ENCODE measurements at regions not wholly inside any gene's neighbourhood (a gene's known extent, or its start where the extent isn't known, plus 50 kb on each side); places are given as distances from the start of the nearest gene placed in this dataset.
"Not testable (repeated sequence)": the region's sequence is repeated elsewhere in the genome, so short reads cannot be mapped to it uniquely, and the experiment has no call there.

GRCh38 chr6:149239573-149240209 is 77.8 kb upstream of the TAB2 start:
- DNase-seq (ENCODE audit: low read depth): no peak

DNA sequence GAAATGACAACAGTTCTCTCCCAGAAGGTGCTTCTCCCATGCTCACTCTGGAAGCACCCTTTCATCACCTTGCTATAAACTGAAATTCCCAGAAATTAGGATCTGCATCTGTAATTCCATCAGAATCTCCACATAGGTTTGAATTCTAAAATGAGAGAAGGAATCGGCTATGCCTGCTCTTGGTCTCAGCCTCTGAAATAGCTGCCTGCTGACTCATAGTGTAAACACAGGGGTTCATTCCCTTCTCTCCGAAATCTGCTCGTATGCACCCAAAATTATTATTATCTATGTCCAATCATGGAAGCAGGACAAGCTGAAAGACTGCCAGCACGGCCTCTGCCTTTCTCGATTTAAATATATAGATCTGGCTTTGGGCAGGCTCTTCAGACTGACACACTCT is 74.6 kb upstream of the TAB2 start:
- DNase-seq (ENCODE audit: low read depth): no peak

- DNase-seq (ENCODE audit: low read depth): no peak
Observed at GRCh38 chr6:149244105-149244504, 73.4 kb upstream of the TAB2 start.

GRCh38 chr6:149246691-149247384 is 70.7 kb upstream of the TAB2 start:
- no peak for DNase-seq (ENCODE audit: low read depth)

DNA sequence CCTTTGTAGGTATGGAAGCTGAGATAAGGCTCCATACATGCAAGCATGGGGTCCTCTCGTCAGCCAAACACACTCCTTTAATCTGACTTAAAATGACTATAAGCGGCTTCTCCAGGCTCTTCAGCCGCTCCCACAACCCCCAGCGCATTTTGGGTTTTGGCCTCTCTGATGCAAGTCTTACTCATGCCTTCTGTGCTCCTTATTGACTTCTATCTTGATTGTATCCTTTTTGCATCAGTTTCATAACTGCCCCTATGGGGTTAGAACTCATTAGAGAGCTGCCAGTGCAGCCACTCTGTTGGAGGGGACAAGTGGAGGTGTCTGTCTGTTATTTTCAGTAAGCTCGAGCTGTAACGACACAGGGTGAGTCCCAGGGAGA is 70.1 kb upstream of the TAB2 start:
- DNase-seq (ENCODE audit: low read depth): no peak

GRCh38 chr6:149248263-149248662 is 69.2 kb upstream of the TAB2 start:
- not testable (repeated sequence) for DNase-seq (ENCODE audit: low read depth)

DNA sequence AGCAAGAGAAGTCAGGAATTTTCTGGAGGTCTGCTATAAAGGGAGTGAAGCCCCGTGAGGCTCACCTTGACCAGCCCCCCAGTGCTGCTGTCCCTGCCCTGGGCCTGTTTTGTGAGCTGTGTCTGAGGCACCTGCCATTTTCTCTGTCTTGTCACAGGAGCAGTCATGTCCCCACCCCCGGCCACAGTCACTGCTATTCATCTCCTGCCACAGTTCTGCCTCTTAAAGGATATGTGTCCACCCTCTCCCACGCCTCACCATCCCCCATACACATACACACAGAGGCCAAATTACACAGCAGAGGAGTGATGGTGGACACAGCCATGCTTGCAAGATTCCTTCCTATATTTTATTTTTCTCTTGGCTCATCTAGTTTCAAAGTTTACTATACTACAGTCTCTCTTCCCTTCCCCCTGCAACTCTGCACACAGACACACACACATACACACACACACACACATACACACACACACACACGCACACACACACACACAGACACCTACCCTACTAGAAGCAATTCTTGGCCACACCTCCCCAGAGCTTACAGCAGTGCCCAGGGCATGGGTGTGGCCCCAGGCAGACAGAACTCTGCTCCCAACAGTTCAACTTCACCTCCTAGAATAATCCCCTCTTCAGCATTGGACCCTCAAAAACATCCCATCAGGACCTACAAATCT is 68.7 kb upstream of the TAB2 start:
- no peak for DNase-seq (ENCODE audit: low read depth)

DNA sequence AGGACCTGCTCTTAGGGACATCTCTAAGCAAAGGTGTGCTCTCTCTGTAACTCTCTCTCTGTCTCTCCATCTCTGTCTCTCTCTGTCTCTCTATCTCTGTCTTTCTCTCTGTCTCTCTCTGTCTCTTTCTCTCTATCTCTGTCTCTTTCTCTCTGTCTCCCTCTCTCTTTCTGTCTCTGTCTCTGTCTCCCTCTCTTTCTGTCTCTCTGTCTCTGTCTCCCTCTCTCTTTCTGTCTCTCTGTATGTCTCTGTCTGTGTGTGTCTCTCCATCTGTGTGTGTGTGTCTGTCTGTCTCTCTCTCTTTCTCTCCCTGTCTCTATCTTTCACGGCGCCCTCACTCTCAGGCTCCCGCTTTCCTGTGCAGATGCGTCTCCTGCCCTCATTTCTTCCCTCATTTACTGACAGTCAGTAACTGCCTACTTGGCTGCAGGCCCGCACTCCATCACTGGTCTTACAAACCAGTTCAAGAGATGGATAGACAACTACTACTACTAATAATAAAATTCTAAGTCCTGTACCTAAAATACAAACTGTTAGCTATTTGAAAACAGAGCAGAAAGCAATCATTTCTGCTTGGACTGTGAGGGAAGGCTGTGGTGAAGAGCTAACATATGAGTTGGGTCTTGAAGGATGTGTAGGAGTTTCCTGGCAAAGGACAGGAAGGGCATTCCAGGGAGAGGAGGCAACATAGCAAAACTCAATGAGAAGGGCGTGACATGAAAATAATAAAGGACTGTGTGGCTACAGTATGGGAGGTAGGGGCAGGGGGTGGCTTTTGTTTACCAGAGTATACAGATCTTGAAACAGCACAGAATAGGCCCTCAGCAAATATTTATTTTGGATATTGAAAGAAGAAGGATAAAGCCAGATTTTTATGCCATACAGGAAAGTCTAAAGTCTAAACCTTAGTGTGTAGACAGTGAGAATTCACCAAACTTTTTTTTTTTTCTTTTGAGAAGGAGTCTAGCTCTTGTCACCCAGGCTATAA is 67.8 kb upstream of the TAB2 start:
- no peak for DNase-seq (ENCODE audit: low read depth)

DNA sequence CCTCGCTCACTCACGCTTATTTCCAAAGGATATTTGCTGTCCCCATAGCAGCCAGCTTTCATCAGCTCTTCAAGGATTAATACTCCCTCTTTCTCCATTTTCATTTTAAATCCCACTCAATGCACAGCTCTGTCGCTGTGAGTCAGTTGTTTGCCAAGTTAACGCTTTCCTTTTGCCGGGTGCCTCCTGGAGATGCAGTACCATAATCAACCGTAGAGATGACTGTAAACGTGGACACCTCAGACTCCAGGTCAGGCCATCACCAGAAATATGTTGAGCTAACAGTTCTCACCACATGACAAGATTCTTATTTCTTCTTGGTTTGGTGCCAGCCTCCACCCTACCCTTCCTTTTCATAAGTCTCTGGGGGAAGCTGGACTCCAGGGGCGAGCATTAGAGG is 66.6 kb upstream of the TAB2 start:
- no peak for DNase-seq (ENCODE audit: low read depth)

DNA sequence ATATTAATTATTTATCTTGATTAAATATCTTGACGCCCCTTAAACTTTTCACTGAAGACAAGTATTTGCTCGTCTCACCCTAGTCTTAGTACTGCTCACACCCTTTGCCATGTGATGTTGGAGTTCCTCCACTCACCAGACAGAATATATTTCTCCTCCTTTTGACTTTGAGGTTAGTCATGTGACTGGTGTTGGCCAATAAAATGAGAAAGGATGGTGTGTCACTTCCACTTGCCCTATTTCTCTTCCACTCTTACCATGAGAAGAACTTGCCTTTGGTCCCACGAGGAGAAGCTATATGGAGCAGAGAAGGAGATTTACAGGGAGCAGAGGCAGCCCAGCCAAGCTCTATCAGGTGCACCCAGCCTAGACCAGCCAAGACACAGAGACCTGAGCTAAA is 64.9 kb upstream of the TAB2 start:
- no peak for DNase-seq (ENCODE audit: low read depth)

GRCh38 chr6:149254253-149254652 is 63.3 kb upstream of the TAB2 start:
- DNase-seq (ENCODE audit: low read depth): no peak

DNA sequence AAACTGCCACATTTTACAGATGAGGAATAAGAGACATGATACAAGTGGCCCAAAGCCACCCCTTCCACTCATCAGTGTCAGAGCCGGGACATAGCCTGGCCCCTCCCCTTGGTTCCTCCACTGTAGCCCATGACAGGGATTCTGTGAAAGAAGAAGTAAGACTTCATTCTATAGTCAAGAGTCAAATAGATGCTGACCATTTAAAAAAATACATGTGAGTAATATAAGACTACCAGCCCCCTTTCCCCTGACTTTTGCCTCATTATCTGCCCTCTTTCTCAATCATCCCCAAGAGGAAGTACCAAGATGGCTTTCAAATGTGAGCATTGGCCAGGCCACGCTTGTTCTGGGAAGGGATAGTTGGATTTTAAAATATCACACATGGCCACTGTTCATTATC is 57.8 kb upstream of the TAB2 start:
- no peak for DNase-seq (ENCODE audit: low read depth)

DNA sequence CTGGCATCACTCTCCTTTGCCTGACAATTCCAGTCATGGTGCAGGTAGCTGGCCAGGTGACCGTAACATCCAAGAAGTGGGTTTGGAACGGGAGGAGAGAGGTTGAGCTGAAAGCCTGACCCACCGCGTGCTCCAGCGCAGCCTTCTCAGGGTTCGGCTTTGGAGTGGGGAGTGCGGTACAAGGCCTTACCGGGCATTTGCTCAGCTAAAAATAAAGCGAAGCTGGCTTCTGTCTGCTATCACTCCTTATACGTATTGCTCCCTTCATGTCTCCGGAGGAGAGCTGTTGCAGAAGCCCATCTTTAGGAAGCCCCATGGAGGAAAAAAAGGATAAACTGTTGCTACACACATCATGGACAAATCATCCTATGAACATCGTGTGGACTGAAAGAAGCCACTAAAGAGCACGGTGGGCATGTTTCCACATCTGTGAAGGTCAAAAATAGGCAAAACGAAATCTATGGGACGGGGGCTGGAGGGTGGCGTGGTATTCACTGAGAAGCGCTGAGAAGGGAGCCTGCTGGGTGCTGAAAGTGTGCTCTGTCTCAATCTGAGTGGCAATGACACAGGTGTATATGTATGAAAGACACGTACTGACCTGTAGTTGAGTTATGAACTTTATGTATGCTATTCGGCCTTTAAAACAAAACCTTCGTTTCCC is 57.2 kb upstream of the TAB2 start:
- DNase-seq (ENCODE audit: low read depth): no peak

DNA sequence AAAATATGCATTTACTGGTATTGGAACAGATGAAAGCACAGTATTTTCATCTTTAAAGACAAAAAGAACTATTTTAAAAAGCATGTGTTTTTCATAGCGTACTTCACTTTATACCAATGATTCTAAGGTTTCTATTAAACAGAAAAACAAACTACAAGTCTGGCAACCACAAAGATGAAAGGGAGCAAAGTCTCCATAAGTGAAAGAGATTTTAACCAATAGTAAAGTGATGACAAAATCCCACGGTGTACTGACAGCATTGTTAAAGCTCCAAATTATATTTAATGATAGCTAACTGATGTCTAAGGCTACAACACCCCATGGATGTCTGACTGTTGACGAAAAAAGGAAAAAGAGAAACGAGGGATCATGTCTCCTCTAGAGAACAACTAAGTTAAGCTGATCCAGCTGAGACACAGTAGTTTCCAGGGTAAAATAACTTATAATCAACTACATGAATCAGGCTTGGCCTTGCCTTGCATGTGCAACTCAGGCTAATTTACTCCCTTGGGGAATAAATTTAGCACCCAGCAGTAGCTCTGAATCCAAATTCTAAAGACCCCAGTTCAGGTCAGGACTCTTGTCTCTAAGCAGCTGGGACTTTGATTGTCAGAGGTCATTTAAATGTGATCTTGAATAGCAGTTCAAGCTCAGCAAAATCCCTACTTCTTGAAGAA is 56.0 kb upstream of the TAB2 start:
- DNase-seq (ENCODE audit: low read depth): no peak

- DNase-seq (ENCODE audit: low read depth): no peak
Observed at GRCh38 chr6:149263321-149263720, 54.2 kb upstream of the TAB2 start.

DNA sequence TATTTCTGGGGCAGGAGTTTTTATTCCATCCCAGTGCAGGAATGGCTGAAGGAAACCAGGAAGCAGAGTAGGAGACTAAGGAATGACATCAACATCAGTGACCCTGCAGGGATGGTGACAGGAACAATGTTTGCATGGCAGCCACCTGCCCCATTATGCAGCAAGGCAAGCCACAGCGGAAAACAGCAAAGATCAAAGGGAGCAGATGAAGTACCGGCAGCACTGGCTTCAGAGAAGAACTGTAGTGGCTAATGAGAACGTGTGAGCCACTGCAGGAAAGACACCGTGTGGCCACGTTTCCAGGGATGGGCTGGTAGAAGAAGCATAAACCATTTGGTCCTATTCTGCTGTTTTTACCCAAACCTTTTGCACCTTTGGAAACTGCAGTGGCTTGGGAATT is 52.9 kb upstream of the TAB2 start:
- DNase-seq (ENCODE audit: low read depth): no peak

DNA sequence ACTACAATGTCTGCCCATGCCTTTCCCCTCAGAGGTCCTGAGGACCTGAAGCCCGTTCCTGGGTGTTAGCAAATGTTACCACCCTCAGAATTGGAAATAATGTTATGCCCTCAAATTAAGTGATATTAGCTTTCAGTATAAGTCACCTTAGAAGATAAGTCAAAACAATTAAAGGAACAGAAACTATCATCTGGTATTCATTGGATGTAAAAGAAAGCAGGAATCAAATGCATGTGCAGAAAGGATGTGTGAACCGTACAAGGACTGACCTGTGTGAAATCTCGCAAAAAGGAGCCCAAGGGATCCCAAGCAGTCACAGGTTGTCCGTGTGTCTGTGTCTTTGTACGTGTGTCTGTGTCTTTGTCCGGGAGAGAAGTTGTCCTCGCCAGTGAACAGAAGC is 51.6 kb upstream of the TAB2 start:
- DNase-seq (ENCODE audit: low read depth): no peak

- no peak for DNase-seq (ENCODE audit: low read depth)
Observed at GRCh38 chr6:149266659-149267058, 50.9 kb upstream of the TAB2 start.

GRCh38 chr6:149267072-149267471 is 50.4 kb upstream of the TAB2 start:
- no peak for DNase-seq (ENCODE audit: low read depth)

GRCh38 chr6:149267513-149268043 is 49.9 kb upstream of the TAB2 start:
- no peak for DNase-seq (ENCODE audit: low read depth)
